ENCODE measurements at regions not wholly inside any gene's neighbourhood (a gene's known extent, or its start where the extent isn't known, plus 50 kb on each side); places are given as distances from the start of the nearest gene placed in this dataset.

- TF ChIP-seq REST (IDR thresholded peaks at IDR 0.05; ENCODE audit: unreplicated experiment) (no peak), NANOG (IDR thresholded peaks at IDR 0.05; ENCODE audit: borderline replicate concordance) (no peak)
Observed at GRCh38 chr18:10131081-10131459, 217.3 kb downstream of the VAPA start (continued).

- Mint-ChIP-seq H3K9me3 (no peaks in the 10 kb centered on the region), H3K27ac (no peak overlapping the region), H3K4me3 (peak overlapping the region; percentile 75), H3K36me3 (ENCODE audit: low read depth) (no peaks in the 10 kb centered on the region), H3K4me1 (peaks cover 21% of the 10 kb centered on the region), H3K27me3 (ENCODE audit: insufficient read depth, low read depth, poor library complexity) (peaks cover 15% of the 10 kb centered on the region)
- Histone ChIP-seq H4K20me1 (replicated peaks; ENCODE audit: insufficient read depth) (no peaks in the 10 kb centered on the region), H3K27me3 (ENCODE audit: insufficient read depth) (peaks cover 15% of the 10 kb centered on the region), H3K4me1 (ENCODE audit: insufficient read depth) (peaks cover 19% of the 10 kb centered on the region), H3K79me2 (replicated peaks; ENCODE audit: insufficient read depth) (no peaks in the 10 kb centered on the region), H3F3A (replicated peaks; ENCODE audit: low read depth) (no peaks in the 10 kb centered on the region), H3K4me2 (peak overlapping the region; percentile 98), H2AFZ (peak overlapping the region; percentile 99), H3K4me3 (peak overlapping the region; percentile 76), H3K36me3 (ENCODE audit: insufficient read depth) (no peaks in the 10 kb centered on the region), H3K27ac (ENCODE audit: low read depth) (no peak overlapping the region), H3K9me2 (ENCODE audit: insufficient read depth) (no peaks in the 10 kb centered on the region)
- TF ChIP-seq CTCF (conservative IDR thresholded peaks at IDR 0.05; ENCODE audit: low read depth in 2 of 2) (no peak), ETS1 (IDR thresholded peaks at IDR 0.05) (no peak), CREB1 (CRISPR knock-in tag; IDR thresholded peaks at IDR 0.05; ENCODE audit: low read depth) (0 out of 2 replicates have a peak, but pooled peaks have one; percentile 22)
- ATAC-seq (peak; percentile 94), DNase-seq (ENCODE audit: low spot score) (peak; percentile 61)
Observed at GRCh38 chr18:10131460-10132395, 217.9 kb downstream of the VAPA start.
